ENCODE measurements at regions not wholly inside any gene's neighbourhood (a gene's known extent, or its start where the extent isn't known, plus 50 kb on each side); places are given as distances from the start of the nearest gene placed in this dataset.

GRCh38 chr12:62995097-62995496 lies 60.1 kb upstream of the PPM1H start:
- Histone ChIP-seq H3K4me2 (ENCODE audit: extremely low read depth, insufficient read depth, low read length) (no peak overlapping the region), H2AFZ (ENCODE audit: low read length) (no peak overlapping the region), H3K4me3 (replicated peaks in 1 of 4; ENCODE audit: control extremely low read depth in 1 of 4, insufficient read depth in 1 of 4, low read depth in 3 of 4, low read length in 4 of 4) (no peak overlapping the region), H3K27ac (ENCODE audit: insufficient read depth, low read length) (no peak overlapping the region), H3K9me3 (ENCODE audit: control insufficient read depth, insufficient read depth, low read depth, low read length) (no peaks in the 10 kb centered on the region), H3K9ac (ENCODE audit: insufficient read depth, low read length) (no peak overlapping the region), H3K27me3 (ENCODE audit: control insufficient read depth, insufficient read depth, low read length) (peaks cover 2% of the 10 kb centered on the region), H3K4me1 (ENCODE audit: control insufficient read depth, extremely low read depth, insufficient read depth, low read length) (no peaks in the 10 kb centered on the region), H3K79me2 (ENCODE audit: control insufficient read depth, insufficient read depth, low read length) (no peaks in the 10 kb centered on the region), H4K20me1 (ENCODE audit: control insufficient read depth, extremely low read depth, insufficient read depth, low read length) (peaks cover 1% of the 10 kb centered on the region), H3K36me3 (ENCODE audit: control insufficient read depth, insufficient read depth, low read length) (no peaks in the 10 kb centered on the region)
- no peak for TF ChIP-seq EZH2 (IDR thresholded peaks at IDR 0.05; ENCODE audit: low read length, missing control alignments)
- TF ChIP-seq, protein P1, sequence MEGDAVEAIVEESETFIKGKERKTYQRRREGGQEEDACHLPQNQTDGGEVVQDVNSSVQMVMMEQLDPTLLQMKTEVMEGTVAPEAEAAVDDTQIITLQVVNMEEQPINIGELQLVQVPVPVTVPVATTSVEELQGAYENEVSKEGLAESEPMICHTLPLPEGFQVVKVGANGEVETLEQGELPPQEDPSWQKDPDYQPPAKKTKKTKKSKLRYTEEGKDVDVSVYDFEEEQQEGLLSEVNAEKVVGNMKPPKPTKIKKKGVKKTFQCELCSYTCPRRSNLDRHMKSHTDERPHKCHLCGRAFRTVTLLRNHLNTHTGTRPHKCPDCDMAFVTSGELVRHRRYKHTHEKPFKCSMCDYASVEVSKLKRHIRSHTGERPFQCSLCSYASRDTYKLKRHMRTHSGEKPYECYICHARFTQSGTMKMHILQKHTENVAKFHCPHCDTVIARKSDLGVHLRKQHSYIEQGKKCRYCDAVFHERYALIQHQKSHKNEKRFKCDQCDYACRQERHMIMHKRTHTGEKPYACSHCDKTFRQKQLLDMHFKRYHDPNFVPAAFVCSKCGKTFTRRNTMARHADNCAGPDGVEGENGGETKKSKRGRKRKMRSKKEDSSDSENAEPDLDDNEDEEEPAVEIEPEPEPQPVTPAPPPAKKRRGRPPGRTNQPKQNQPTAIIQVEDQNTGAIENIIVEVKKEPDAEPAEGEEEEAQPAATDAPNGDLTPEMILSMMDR (conservative IDR thresholded peaks at IDR 0.05 in 1 of 2, IDR thresholded peaks at IDR 0.05 in 1 of 2; ENCODE audit: low read depth in 1 of 2, low read length in 2 of 2), result no peak
- no peak for DNase-seq (ENCODE audit: low read depth in 2 of 2)

DNA sequence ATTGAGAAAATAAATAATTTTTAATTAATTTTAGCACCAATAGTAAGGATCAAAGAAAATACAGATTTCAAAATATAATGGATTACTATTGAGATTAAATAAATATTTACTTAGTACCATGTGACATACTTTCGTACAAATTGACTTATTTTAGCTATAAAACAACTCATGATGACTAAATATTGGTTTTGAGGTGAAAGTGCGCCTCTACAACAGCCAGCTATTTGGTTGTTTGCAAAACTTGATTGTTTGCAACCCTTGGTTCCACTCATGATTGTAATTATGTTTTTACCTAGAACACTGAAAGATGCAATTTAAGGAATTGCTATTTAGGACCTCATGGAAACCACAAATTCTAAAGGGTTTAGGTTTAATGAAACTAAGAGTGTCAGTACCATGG lies 51.9 kb upstream of the PPM1H start:
- Histone ChIP-seq H3K4me3 (replicated peaks in 1 of 4; ENCODE audit: control extremely low read depth in 1 of 4, insufficient read depth in 1 of 4, low read depth in 3 of 4, low read length in 4 of 4) (no peak overlapping the region), H3K4me2 (ENCODE audit: extremely low read depth, insufficient read depth, low read length) (no peak overlapping the region), H3K27me3 (ENCODE audit: control insufficient read depth, insufficient read depth, low read length) (no peaks in the 10 kb centered on the region), H3K36me3 (ENCODE audit: control insufficient read depth, insufficient read depth, low read length) (no peaks in the 10 kb centered on the region), H3K4me1 (ENCODE audit: control insufficient read depth, extremely low read depth, insufficient read depth, low read length) (no peaks in the 10 kb centered on the region), H3K9me3 (ENCODE audit: control insufficient read depth, insufficient read depth, low read depth, low read length) (no peaks in the 10 kb centered on the region), H3K9ac (ENCODE audit: insufficient read depth, low read length) (no peak overlapping the region), H2AFZ (ENCODE audit: low read length) (no peak overlapping the region), H4K20me1 (ENCODE audit: control insufficient read depth, extremely low read depth, insufficient read depth, low read length) (no peaks in the 10 kb centered on the region), H3K27ac (ENCODE audit: insufficient read depth, low read length) (no peak overlapping the region), H3K79me2 (ENCODE audit: control insufficient read depth, insufficient read depth, low read length) (no peaks in the 10 kb centered on the region)
- no peak for DNase-seq (ENCODE audit: low read depth in 2 of 2)
- no peak for TF ChIP-seq EZH2 (IDR thresholded peaks at IDR 0.05; ENCODE audit: low read length, missing control alignments)
- TF ChIP-seq, protein P1 (conservative IDR thresholded peaks at IDR 0.05 in 1 of 2, IDR thresholded peaks at IDR 0.05 in 1 of 2; ENCODE audit: low read depth in 1 of 2, low read length in 2 of 2), result no peak

Data from fibroblast of lung (primary cell).